GM19240 (cell line): ENCODE measurements at regions not wholly inside any gene's neighbourhood (a gene's known extent, or its start where the extent isn't known, plus 50 kb on each side); places are given as distances from the start of the nearest gene placed in this dataset.

Source experiments
- DNase-seq: peaks from one replicate; pipeline ENCODE4 v3.0.0; 2011; ENCODE audit warnings: low spot score; ENCODE audit not compliant: insufficient read length

GRCh38 chr3:102106416-102107097 is 257.2 kb downstream of the NFKBIZ start:
- no peak for DNase-seq

GRCh38 chr3:102112704-102113230 is 263.5 kb downstream of the NFKBIZ start:
- no peak for DNase-seq

GRCh38 chr3:102113421-102114041 is 264.2 kb downstream of the NFKBIZ start:
- DNase-seq, result no peak

GRCh38 chr3:102114264-102114979 is 265.1 kb downstream of the NFKBIZ start:
- no peak for DNase-seq

- DNase-seq, result no peak
Observed at GRCh38 chr3:102122527-102122926, 273.2 kb downstream of the NFKBIZ start.

- DNase-seq, result no peak
Observed at GRCh38 chr3:102123590-102124190, 274.4 kb downstream of the NFKBIZ start.

GRCh38 chr3:102124282-102124681 is 275.0 kb downstream of the NFKBIZ start:
- no peak for DNase-seq

- DNase-seq, result no peak
Observed at GRCh38 chr3:102124704-102125103, 275.4 kb downstream of the NFKBIZ start.

- DNase-seq, result no peak
Observed at GRCh38 chr3:102125197-102125993, 276.1 kb downstream of the NFKBIZ start.

- no peak for DNase-seq
Observed at GRCh38 chr3:102125994-102126368, 276.7 kb downstream of the NFKBIZ start.

GRCh38 chr3:102129760-102130608 is 280.7 kb downstream of the NFKBIZ start:
- no peak for DNase-seq

- DNase-seq, result no peak
Observed at GRCh38 chr3:102132370-102132769, 283.1 kb downstream of the NFKBIZ start.

GRCh38 chr3:102133376-102133775 is 284.1 kb downstream of the NFKBIZ start:
- DNase-seq, result no peak

- no peak for DNase-seq
Observed at GRCh38 chr3:102135316-102135715, 286.0 kb downstream of the NFKBIZ start.

- DNase-seq, result no peak
Observed at GRCh38 chr3:102136183-102136582, 286.9 kb downstream of the NFKBIZ start.

- no peak for DNase-seq
Observed at GRCh38 chr3:102140116-102140515, 290.8 kb downstream of the NFKBIZ start.

GRCh38 chr3:102141096-102141927 is 292.0 kb downstream of the NFKBIZ start:
- DNase-seq, result no peak

- no peak for DNase-seq
Observed at GRCh38 chr3:102141928-102142239, 292.6 kb downstream of the NFKBIZ start.

GRCh38 chr3:102142379-102143060 is 292.3 kb upstream of the ZPLD1 start:
- DNase-seq, result no peak
